ENCODE measurements at regions not wholly inside any gene's neighbourhood (a gene's known extent, or its start where the extent isn't known, plus 50 kb on each side); places are given as distances from the start of the nearest gene placed in this dataset.
"Not testable (repeated sequence)": the region's sequence is repeated elsewhere in the genome, so short reads cannot be mapped to it uniquely, and the experiment has no call there.

- DNase-seq (ENCODE audit: low spot score), result no peak
These were observed 444.2 kb downstream of the ACTL7B start for GRCh38 chr9:108411632-108412031.

GRCh38 chr9:108410161-108410560 is 445.6 kb downstream of the ACTL7B start:
- DNase-seq (ENCODE audit: low spot score), result no peak

DNA sequence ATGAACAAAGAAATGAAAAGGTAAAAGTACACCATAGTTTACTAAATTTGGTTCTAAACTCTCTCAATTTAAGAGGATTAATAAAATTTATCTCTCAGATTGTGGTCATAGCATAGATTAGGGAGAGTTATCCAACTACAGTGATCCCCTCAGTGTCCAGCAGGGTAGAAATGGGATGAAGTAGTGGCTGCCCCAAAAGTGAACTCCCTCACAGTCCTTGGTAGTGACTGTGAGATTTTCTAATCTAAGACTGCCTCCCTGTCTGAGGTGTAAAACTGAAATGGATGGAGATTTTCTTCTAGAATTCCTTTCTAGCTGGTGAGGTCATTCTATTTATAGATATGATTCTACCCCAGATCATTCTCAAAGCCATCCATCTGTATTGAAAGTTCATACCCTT is 455.5 kb downstream of the ACTL7B start:
- DNase-seq (ENCODE audit: low spot score), result no peak

- no peak for DNase-seq (ENCODE audit: low spot score)
These were observed 455.9 kb downstream of the ACTL7B start for GRCh38 chr9:108399851-108400250.

DNA sequence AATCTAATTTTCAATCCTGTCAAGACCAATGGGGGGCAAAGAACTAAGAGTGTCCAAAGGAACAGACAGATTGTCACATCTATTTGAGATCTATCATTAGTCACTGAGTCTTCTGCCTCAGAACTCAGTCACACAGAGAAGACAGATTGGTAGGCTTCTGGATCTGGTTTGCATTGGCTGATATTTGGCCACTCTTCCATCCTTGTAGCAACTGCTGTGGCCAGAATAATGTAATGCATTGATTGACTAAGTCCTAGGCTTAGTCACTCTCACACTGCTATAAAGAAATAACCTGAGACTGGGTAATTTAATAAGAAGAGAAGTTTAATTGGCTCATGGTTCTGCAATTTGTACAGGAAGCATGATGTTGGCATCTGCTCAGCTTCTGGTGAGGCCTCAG is 458.5 kb downstream of the ACTL7B start:
- DNase-seq (ENCODE audit: low spot score), result no peak

GRCh38 chr9:108396611-108397010 is 459.2 kb downstream of the ACTL7B start:
- DNase-seq (ENCODE audit: low spot score), result no peak

- no peak for DNase-seq (ENCODE audit: low spot score)
These were observed 459.6 kb downstream of the ACTL7B start for GRCh38 chr9:108396193-108396592.

- no peak for DNase-seq (ENCODE audit: low spot score)
These were observed 460.4 kb downstream of the ACTL7B start for GRCh38 chr9:108395421-108395820.

DNA sequence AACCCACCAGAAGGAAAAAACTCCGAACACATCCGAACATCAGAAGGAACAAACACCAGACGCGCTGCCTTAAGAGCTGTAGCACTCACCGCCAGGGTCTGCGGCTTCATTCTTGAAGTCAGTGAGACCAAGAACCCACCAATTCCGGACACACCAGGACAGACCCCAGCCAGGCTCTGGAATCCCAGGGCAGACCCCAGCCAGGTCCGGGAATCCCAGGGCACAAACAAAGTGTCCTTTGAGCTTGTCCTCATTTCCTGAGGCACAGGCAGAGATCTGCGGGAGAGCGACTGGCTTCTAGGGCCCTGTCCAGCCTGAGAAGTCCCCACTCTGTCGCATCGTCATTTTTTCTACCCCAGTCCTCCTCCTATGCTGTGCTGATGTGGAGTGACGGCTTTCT is 461.1 kb downstream of the ACTL7B start:
- no peak for DNase-seq (ENCODE audit: low spot score)

- DNase-seq (ENCODE audit: low spot score), result not testable (repeated sequence)
These were observed 462.2 kb downstream of the ACTL7B start for GRCh38 chr9:108393481-108394001.

- no peak for DNase-seq (ENCODE audit: low spot score)
These were observed 462.9 kb downstream of the ACTL7B start for GRCh38 chr9:108392877-108393276.

DNA sequence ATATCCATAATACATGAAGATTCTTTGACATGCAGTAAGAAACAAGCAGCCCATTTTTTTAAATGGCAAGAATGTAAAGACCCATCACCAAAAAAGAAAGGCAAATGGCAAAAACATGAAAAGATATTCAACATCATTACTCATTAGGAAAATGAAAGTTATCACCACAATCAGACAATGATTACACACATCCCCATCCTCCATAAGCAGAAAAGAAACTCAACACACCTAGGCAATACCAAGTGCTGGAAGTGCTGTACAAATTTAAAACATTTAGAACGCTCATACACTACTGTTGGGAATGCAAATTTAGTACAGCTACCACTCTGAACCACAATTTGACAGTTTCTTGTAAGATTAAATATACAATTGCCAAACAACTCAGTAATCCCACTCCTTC is 466.7 kb downstream of the ACTL7B start:
- DNase-seq (ENCODE audit: low spot score), result no peak

GRCh38 chr9:108386859-108387384 is 468.9 kb downstream of the ACTL7B start:
- no peak for DNase-seq (ENCODE audit: low spot score)

GRCh38 chr9:108386032-108386431 is 469.8 kb downstream of the ACTL7B start:
- no peak for DNase-seq (ENCODE audit: low spot score)

GRCh38 chr9:108383796-108384195 is 472.0 kb downstream of the ACTL7B start:
- DNase-seq (ENCODE audit: low spot score), result no peak

DNA sequence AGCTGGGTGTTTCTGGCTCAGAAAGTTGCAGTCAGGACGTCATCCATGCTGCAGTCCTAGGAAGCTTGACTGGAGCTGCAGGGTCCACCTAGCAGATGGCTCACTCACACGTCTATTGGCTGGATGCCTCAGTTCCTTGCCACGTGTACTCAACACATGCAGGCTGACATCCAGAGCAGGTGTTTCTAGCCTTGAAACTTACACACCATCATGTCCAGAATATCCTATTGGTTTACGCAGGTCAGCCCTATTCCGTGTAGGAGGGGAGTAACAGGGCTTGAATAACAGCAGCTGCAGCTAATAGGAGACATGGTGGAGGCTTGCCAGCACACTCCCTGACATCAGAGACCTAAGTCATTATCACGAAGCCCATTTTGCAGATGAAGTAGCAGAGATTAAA is 473.5 kb downstream of the ACTL7B start:
- DNase-seq (ENCODE audit: low spot score), result no peak

- DNase-seq (ENCODE audit: low spot score), result no peak
These were observed 477.9 kb downstream of the ACTL7B start for GRCh38 chr9:108377881-108378280.

GRCh38 chr9:108377382-108377781 is 478.4 kb downstream of the ACTL7B start:
- no peak for DNase-seq (ENCODE audit: low spot score)

DNA sequence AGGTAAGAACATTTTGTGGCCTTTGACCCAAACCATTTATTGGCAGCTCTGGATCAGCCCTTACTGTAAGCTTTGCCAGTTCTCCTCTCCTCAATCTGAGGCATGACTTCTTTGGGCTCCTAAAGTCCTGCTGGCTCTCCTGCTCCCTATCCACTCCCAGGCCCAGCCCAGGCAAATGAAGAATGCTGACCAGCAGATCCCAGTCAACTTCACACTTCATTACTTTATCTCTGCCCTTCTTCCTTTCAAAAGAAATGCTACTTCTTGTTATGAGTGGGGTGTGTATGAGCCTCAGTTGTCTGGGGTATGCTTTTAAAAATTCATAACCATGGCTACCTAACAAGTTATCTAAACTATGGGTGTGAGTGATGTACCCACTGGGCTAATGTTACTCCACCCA is 479.6 kb downstream of the ACTL7B start:
- no peak for DNase-seq (ENCODE audit: low spot score)

- DNase-seq (ENCODE audit: low spot score), result no peak
These were observed 481.2 kb downstream of the ACTL7B start for GRCh38 chr9:108374626-108375025.

- no peak for DNase-seq (ENCODE audit: low spot score)
These were observed 488.6 kb downstream of the ACTL7B start for GRCh38 chr9:108367188-108367587.

- DNase-seq (ENCODE audit: low spot score), result no peak
These were observed 492.5 kb downstream of the ACTL7B start for GRCh38 chr9:108363311-108363710.

- DNase-seq (ENCODE audit: low spot score), result no peak
These were observed 495.5 kb downstream of the ACTL7B start for GRCh38 chr9:108360304-108360703.

- DNase-seq (ENCODE audit: low spot score), result no peak
These were observed 499.0 kb downstream of the ACTL7B start for GRCh38 chr9:108356806-108357205.

All from mucosa of gallbladder (tissue), 1 donor.